ENCODE measurements at regions not wholly inside any gene's neighbourhood (a gene's known extent, or its start where the extent isn't known, plus 50 kb on each side); places are given as distances from the start of the nearest gene placed in this dataset.

GRCh38 chr6:227074-227782, 65.1 kb upstream of the DUSP22 start:
- Histone ChIP-seq H3K4me1 (ENCODE audit: insufficient read depth, low read length) (no peaks in the 10 kb centered on the region), H2BK20ac (ENCODE audit: low read depth, low read length, poor library complexity, severe bottlenecking) (no peak overlapping the region), H3K4me2 (ENCODE audit: insufficient read depth, insufficient read length, low read length) (no peak overlapping the region), H3K9me3 (ENCODE audit: control insufficient read depth, low read depth, low read length) (no peaks in the 10 kb centered on the region), H4K5ac (ENCODE audit: insufficient read length, low read depth, low read length) (no peak overlapping the region), H3K23ac (ENCODE audit: insufficient read length, low read depth, low read length) (no peak overlapping the region), H2AFZ (ENCODE audit: low read length) (no peak overlapping the region), H3K27me3 (ENCODE audit: insufficient read depth, low read length) (no peaks in the 10 kb centered on the region; the same call in 1 of the 2 replicates), H3K14ac (ENCODE audit: insufficient read depth, low read length) (no peak overlapping the region), H4K20me1 (ENCODE audit: control insufficient read depth, insufficient read depth, insufficient read length) (no peaks in the 10 kb centered on the region), H2BK15ac (ENCODE audit: low read depth, low read length) (no peak overlapping the region), H3T11ph (ENCODE audit: low read length) (no peak overlapping the region), H3K79me1 (ENCODE audit: insufficient read depth, low read depth, low read length, poor library complexity, severe bottlenecking) (no peaks in the 10 kb centered on the region), H4K8ac (replicated peaks; ENCODE audit: insufficient read length, low read depth, low read length) (no peak overlapping the region), H3K18ac (ENCODE audit: insufficient read length, low read depth, low read length) (no peak overlapping the region), H3K23me2 (ENCODE audit: insufficient read length, low read depth, low read length, poor library complexity, severe bottlenecking) (no peaks in the 10 kb centered on the region), H2BK12ac (ENCODE audit: insufficient read length, low read depth, low read length) (no peak overlapping the region), H3K4ac (ENCODE audit: low read depth, low read length) (no peak overlapping the region), H2BK5ac (ENCODE audit: insufficient read length, low read length) (no peak overlapping the region), H2BK120ac (ENCODE audit: low read depth, low read length, poor library complexity, severe bottlenecking) (no peak overlapping the region), H3K27ac (ENCODE audit: insufficient read length, low read depth, low read length) (no peak overlapping the region), H3K9ac (ENCODE audit: extremely low read depth, insufficient read length, low read length) (no peak overlapping the region), H3K56ac (ENCODE audit: insufficient read length, low read depth, low read length) (no peak overlapping the region), H3K79me2 (ENCODE audit: insufficient read depth, low read length) (no peaks in the 10 kb centered on the region), H4K91ac (ENCODE audit: insufficient read length, low read depth, low read length) (no peak overlapping the region), H2AK5ac (ENCODE audit: insufficient read length, low read length) (no peak overlapping the region)
- no CpG with 5 or more reads among the region's 17 CpGs for WGBS (ENCODE audit: extremely low coverage, insufficient read length, low lambda C conversion rate)
- DNase-seq, result no peak
- H3K4me3 Mint-ChIP-seq, result no peak overlapping the region
- H3K27ac Mint-ChIP-seq, result no peak overlapping the region
- no peak; the same call in 2 of the 3 replicates for TF ChIP-seq CTCF (conservative IDR thresholded peaks at IDR 0.05)
- H3K36me3 Mint-ChIP-seq (ENCODE audit: insufficient read depth in 1 of 3, low read depth in 3 of 3), result no peaks in the 10 kb centered on the region
- H3K9me3 Mint-ChIP-seq, result peaks cover under 1 to 4% of the 10 kb centered on the region in 2 experiments; a peak in 3 of 5 replicates
- peaks cover 10% of the 10 kb centered on the region in 2 experiments for H3K4me1 Mint-ChIP-seq
- peaks cover 4% of the 10 kb centered on the region for H3K27me3 Mint-ChIP-seq (ENCODE audit: low read depth)
